ENCODE measurements at regions not wholly inside any gene's neighbourhood (a gene's known extent, or its start where the extent isn't known, plus 50 kb on each side); places are given as distances from the start of the nearest gene placed in this dataset.

DNA sequence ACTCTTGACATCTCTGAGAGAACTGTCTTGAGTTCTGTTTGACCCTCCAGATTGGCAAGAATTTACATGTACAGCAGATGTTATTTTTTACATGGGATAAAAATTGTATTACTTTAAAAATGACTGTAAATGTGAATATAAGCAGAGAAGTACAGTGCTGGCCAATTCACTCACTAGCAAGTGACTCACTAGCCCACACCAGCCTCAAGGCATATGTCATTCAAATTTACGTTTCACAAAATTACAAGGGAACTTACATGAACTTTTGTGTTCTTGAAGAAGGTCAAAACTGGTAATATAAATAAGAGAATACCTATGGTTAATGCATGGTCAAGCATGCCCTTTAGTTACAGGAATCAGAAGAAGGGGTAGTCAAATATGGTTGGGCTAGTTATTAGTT, 54.0 kb upstream of the HMGCLL1 start:
- FAIRE-seq: no peak
- no peak overlapping the region for H3K27ac ChIP-seq

More for the DNA sequence above, 54.0 kb upstream of the HMGCLL1 start:
- DNase-seq (ENCODE audit: low read depth in 1 of 2, low spot score in 1 of 2) (no peak), ATAC-seq (no peak)
- POLR2A ChIA-PET: no interaction called here
- Histone ChIP-seq H3K9me3 (no peaks in the 10 kb centered on the region), H3K4me1 (peaks cover 31% of the 10 kb centered on the region), H3K4me2 (no peak overlapping the region), H3K4me3 (no peak overlapping the region)
- CTCF ChIA-PET: no interaction called here
- TF ChIP-seq HOXB13 (CRISPR knock-in tag; IDR thresholded peaks at IDR 0.05; ENCODE audit: low read depth) (no peak), MAFK (IDR thresholded peaks at IDR 0.05; ENCODE audit: partially characterized antibody) (no peak), BCL3 (IDR thresholded peaks at IDR 0.05) (no peak), BHLHE40 (IDR thresholded peaks at IDR 0.05; ENCODE audit: low read depth, low read length) (no peak), NPAS2 (CRISPR knock-in tag; IDR thresholded peaks at IDR 0.05; ENCODE audit: borderline replicate concordance) (no peak), TFCP2L1 (CRISPR knock-in tag; IDR thresholded peaks at IDR 0.05) (no peak), EHF (CRISPR knock-in tag; IDR thresholded peaks at IDR 0.05) (no peak), JUN (IDR thresholded peaks at IDR 0.05) (no peak), ELK1 (IDR thresholded peaks at IDR 0.05; ENCODE audit: low read depth, low read length) (no peak)
- 50% methylated on average over 1 of the region's 1 CpG for WGBS (ENCODE audit: missing lambda C conversion rate)
